SK-N-MC (cell line): ENCODE measurements at regions not wholly inside any gene's neighbourhood (a gene's known extent, or its start where the extent isn't known, plus 50 kb on each side); places are given as distances from the start of the nearest gene placed in this dataset.

Source experiments
- DNase-seq: peaks from one replicate; pipeline ENCODE4 v3.0.0-alpha.2; 2011; ENCODE audit warnings: low read depth, low spot score
- H3K27ac ChIP-seq: fragments of 200-600 bp; sonication (generic); 2 replicates; pipeline ENCODE4 v1.5.1; 2016; ENCODE audit warnings: mixed run types
- H3K36me3 ChIP-seq: fragments of 200-600 bp; sonication (generic); 2 replicates; pipeline ENCODE4 v1.6.1; 2017; ENCODE audit warnings: antibody characterized with exemption, low read length, mixed read lengths; ENCODE audit not compliant: insufficient read depth
- H3K4me3 ChIP-seq: fragments of 200-600 bp; sonication (generic); 2 replicates; pipeline ENCODE4 v1.5.1; 2016
- H3K9ac ChIP-seq: fragments of 200-600 bp; sonication (generic); 2 replicates; pipeline ENCODE4 v1.8.0; 2017; ENCODE audit warnings: mixed run types, mixed read lengths; ENCODE audit not compliant: insufficient read length
- H3K9me3 ChIP-seq: fragments of 200-600 bp; sonication (generic); 2 replicates; pipeline ENCODE4 v1.6.1; 2017; ENCODE audit warnings: low read depth, mild to moderate bottlenecking, antibody characterized with exemption, low read length, moderate library complexity, mixed read lengths
- EZH2 ChIP-seq: fragments of 200-600 bp; sonication (generic); IDR thresholded peaks from one replicate; pipeline ENCODE4 v1.6.1; 2017; ENCODE audit warnings: antibody characterized with exemption
- FOXP2 ChIP-seq: optimal IDR thresholded peaks from 2 replicates; pipeline ENCODE3; 2011; ENCODE audit warnings: mild to moderate bottlenecking, moderate library complexity; ENCODE audit not compliant: insufficient read depth; ENCODE audit errors: extremely low read length, control extremely low read depth
- POLR2AphosphoS5 ChIP-seq: IDR thresholded peaks from 2 replicates; pipeline ENCODE4 v1.6.1; 2012; ENCODE audit warnings: mild to moderate bottlenecking, low read depth, low read length, borderline replicate concordance

- Histone ChIP-seq H3K9ac (no peak overlapping the region), H3K4me3 (no peak overlapping the region), H3K27ac (no peak overlapping the region), H3K36me3 (no peaks in the 10 kb centered on the region), H3K9me3 (no peaks in the 10 kb centered on the region)
- TF ChIP-seq FOXP2: no peak
- no peak for TF ChIP-seq EZH2
- TF ChIP-seq POLR2AphosphoS5: no peak; the same call in 1 of the 2 replicates
- no peak for DNase-seq
Observed at GRCh38 chr3:1969281-1969680, 129.4 kb upstream of the CNTN4 start.

DNA sequence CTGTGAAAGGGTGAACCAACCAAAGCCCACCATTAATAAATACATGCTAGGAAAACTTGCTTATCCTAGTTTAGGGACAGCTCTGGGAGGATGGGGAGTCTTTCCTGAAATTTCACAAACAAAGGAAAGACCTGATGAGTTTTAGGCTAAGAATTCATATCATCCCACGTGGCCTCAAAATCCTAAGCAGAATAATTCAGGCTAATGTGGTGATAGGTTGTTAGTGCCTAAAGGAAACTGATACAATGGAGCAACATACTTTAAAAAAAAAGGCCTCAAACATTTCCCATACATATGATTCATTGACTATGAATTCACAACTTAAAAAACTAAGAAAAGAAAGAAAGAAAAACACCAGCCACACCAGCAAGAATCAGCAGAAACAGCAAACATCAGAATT is 126.9 kb upstream of the CNTN4 start:
- TF ChIP-seq EZH2: no peak
- no peak for TF ChIP-seq POLR2AphosphoS5
- TF ChIP-seq FOXP2: no peak
- H3K27ac ChIP-seq: no peak overlapping the region
- H3K9ac ChIP-seq: no peak overlapping the region
- H3K36me3 ChIP-seq: no peaks in the 10 kb centered on the region
- DNase-seq: no peak
- no peaks in the 10 kb centered on the region for H3K9me3 ChIP-seq
- H3K4me3 ChIP-seq: no peak overlapping the region

DNA sequence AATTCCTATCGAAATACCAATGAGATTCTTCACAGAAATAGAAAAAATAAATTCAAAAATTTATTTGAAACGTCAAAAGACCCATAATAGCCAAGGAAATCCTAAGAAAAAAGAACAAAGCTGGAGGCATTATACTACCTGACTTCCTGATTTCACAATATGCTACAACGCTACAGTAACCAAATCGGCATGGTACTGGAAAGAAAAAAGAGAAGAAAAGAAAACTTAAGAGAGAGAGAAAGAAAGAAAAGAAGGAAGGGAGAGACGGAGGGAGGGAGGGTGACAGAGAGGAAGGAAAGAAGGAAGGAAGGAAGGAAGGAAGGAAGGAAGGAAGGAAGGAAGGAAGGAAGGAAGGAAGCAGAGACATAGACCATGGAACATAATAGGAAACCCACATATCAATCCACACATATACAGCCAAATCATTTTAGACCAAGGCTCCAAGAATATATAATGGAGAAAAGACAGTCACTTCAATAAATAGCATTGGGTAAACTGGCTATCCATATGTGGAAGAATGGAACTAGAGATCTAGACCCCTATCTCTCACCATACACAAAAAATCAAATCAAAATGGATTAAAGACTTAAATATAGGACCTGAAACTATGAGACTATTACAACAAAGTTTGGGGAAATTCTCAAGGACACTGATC is 118.6 kb upstream of the CNTN4 start:
- no peaks in the 10 kb centered on the region for H3K9me3 ChIP-seq
- H3K36me3 ChIP-seq: no peaks in the 10 kb centered on the region
- peak; percentile 82 for DNase-seq
- H3K27ac ChIP-seq: peak overlapping the region; percentile 92
- no peak overlapping the region for H3K9ac ChIP-seq
- TF ChIP-seq POLR2AphosphoS5 (peak; percentile 69; the same call in 1 of the 2 replicates), FOXP2 (no peak)
- no peak overlapping the region for H3K4me3 ChIP-seq

DNA sequence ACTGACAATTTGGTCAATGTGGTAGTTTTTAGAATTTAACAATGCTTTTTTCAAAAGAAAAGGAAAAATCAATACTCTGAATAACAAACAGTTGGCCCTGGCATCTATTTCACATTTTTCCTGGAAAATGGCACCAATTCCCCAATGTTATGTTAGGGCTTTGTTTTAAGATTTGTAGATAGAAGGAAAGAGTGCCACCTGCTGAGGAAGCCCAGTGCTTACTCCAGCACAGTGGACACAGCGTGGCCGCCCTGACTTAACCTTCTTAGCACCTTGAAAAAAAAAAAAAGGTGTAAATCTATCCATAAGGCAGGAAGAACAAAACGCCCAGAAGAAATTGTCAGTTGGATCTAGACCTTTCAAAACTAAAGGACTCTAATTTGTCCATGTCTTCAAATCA is 110.7 kb upstream of the CNTN4 start:
- Histone ChIP-seq H3K9ac (no peak overlapping the region), H3K27ac (no peak overlapping the region), H3K9me3 (no peaks in the 10 kb centered on the region), H3K36me3 (no peaks in the 10 kb centered on the region), H3K4me3 (no peak overlapping the region)
- TF ChIP-seq FOXP2: no peak
- no peak for TF ChIP-seq POLR2AphosphoS5
- TF ChIP-seq EZH2: no peak
- no peak for DNase-seq

DNA sequence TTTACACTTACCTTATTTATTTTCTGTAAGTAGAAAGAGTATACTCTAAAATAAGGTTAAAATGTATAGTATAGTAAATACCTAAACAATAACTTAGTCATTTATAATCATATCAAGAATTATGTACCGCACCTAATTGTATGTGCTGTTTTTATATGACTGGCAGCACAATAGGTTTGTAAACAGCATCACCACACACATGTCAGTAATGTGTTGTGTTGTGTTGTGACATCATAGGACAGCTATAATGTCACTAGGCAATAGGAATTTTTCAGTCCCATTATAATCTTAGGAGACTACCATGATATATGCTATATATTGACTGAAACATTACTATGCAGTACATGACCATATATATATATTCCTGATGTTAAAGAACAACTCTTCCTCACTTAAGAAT is 99.9 kb upstream of the CNTN4 start:
- no peak overlapping the region for H3K9ac ChIP-seq
- H3K9me3 ChIP-seq: no peaks in the 10 kb centered on the region
- no peak overlapping the region for H3K27ac ChIP-seq
- no peak overlapping the region for H3K4me3 ChIP-seq
- H3K36me3 ChIP-seq: no peaks in the 10 kb centered on the region
- TF ChIP-seq POLR2AphosphoS5 (no peak), EZH2 (no peak), FOXP2 (no peak)
- no peak for DNase-seq

DNA sequence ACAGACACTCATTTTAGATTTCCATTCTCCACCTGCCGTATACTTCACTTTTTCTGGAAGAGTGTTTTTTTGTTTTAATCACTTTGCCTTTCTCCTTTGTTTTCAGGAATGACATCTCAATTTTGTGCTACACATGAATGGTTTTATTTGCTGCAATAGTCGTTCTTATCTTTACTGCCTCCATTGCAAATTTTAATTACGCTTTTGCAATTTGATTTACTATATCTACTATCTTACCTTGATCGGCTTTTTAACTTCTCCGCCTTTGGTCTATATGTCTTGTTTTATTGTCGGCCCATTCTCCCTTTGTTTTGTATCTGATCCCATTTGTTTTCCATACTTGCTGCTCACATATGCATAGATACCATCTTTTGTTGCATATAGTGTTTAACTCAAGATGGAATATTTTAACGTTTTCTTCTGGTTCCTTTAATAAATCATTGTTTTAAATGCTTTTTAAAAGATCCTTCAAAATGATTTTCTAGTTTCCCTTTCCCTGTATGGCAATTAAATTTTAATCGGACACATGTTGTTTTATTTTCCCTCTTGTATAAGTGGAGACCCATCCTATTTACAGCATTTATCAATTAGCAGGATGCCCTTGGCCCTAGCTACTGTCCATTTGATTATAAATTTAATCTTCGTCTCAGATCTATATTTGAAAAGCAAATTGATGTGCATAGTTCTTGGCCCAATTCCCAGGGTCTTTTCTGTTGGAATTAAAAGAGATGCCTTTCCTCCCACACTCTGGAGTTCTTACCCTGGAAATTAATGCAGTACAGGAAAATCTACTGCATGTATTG is 97.2 kb upstream of the CNTN4 start:
- TF ChIP-seq EZH2 (no peak), FOXP2 (no peak)

DNA sequence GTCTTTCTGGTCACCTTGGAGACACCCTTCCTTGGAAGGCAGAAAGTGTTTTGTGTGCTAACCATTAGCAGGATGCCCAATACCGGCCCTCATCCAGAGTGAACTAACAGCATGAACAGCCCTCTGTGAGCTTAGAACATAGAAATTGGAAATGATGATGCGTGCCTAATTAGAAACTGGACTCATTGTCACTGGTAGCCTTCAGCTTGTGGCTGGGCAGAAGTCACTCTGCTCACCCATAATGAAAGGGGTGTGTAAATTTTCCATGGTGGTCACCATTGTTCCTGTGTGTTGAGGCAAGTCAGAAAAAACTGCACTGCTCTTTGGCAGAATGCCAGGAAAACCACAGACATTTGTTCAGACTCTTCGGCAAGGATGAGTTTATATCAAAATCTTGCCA is 74.7 kb upstream of the CNTN4 start:
- no peaks in the 10 kb centered on the region for H3K36me3 ChIP-seq
- H3K9me3 ChIP-seq: no peaks in the 10 kb centered on the region
- no peak overlapping the region for H3K27ac ChIP-seq
- TF ChIP-seq FOXP2 (no peak), EZH2 (no peak), POLR2AphosphoS5 (no peak)
- peak; percentile 44 for DNase-seq
- no peak overlapping the region for H3K4me3 ChIP-seq
- H3K9ac ChIP-seq: no peak overlapping the region

More for the DNA sequence above, 97.2 kb upstream of the CNTN4 start:
- H3K36me3 ChIP-seq: no peaks in the 10 kb centered on the region
- DNase-seq: no peak
- no peak overlapping the region for H3K27ac ChIP-seq
- H3K9me3 ChIP-seq: no peaks in the 10 kb centered on the region
- H3K4me3 ChIP-seq: no peak overlapping the region
- no peak overlapping the region for H3K9ac ChIP-seq

- Histone ChIP-seq H3K27ac (no peak overlapping the region), H3K9me3 (no peaks in the 10 kb centered on the region), H3K36me3 (no peaks in the 10 kb centered on the region), H3K4me3 (peak overlapping the region; percentile 38; the same call in 1 of the 2 replicates), H3K9ac (no peak overlapping the region)
- TF ChIP-seq POLR2AphosphoS5 (no peak), EZH2 (no peak), FOXP2 (no peak)
- peak; percentile 56 for DNase-seq
Observed at GRCh38 chr3:2024713-2025112, 74.0 kb upstream of the CNTN4 start.
